GM21619 (cell line): ENCODE measurements at regions not wholly inside any gene's neighbourhood (a gene's known extent, or its start where the extent isn't known, plus 50 kb on each side); places are given as distances from the start of the nearest gene placed in this dataset.

Experiments
- ATAC-seq: cut with Tn5 transposase; IDR thresholded peaks from one replicate; pipeline ENCODE4 v1.9.1; 2021; ENCODE audit not compliant: unreplicated experiment

- ATAC-seq = no peak
Observed at GRCh38 chr1:39134768-39135333, 69.6 kb upstream of the MACF1 start.

GRCh38 chr1:39136638-39137037 lies 67.9 kb upstream of the MACF1 start:
- ATAC-seq = no peak

GRCh38 chr1:39139723-39140360 lies 64.7 kb upstream of the MACF1 start:
- ATAC-seq = no peak

- no peak for ATAC-seq
Observed at GRCh38 chr1:39141925-39142324, 62.6 kb upstream of the MACF1 start.

GRCh38 chr1:39142401-39143060 lies 62.0 kb upstream of the MACF1 start:
- no peak for ATAC-seq

GRCh38 chr1:39144924-39145323 lies 59.6 kb upstream of the MACF1 start:
- no peak for ATAC-seq

- ATAC-seq = no peak
Observed at GRCh38 chr1:39145331-39145965, 59.0 kb upstream of the MACF1 start.

- ATAC-seq = no peak
Observed at GRCh38 chr1:39146681-39147080, 57.8 kb upstream of the MACF1 start.

GRCh38 chr1:39147099-39148025 lies 57.1 kb upstream of the MACF1 start:
- ATAC-seq = no peak

- no peak for ATAC-seq
Observed at GRCh38 chr1:39148942-39149341, 55.6 kb upstream of the MACF1 start.

- ATAC-seq = no peak
Observed at GRCh38 chr1:39149509-39149908, 55.0 kb upstream of the MACF1 start.

- no peak for ATAC-seq
Observed at GRCh38 chr1:39150779-39151178, 53.7 kb upstream of the MACF1 start.

- no peak for ATAC-seq
Observed at GRCh38 chr1:39151267-39151666, 53.2 kb upstream of the MACF1 start.

GRCh38 chr1:39152923-39153322 lies 51.6 kb upstream of the MACF1 start:
- ATAC-seq = no peak

GRCh38 chr1:39153684-39154083 lies 50.8 kb upstream of the MACF1 start:
- no peak for ATAC-seq

- ATAC-seq = no peak
Observed at GRCh38 chr1:39154553-39155421, 49.7 kb upstream of the MACF1 start.
